ENCODE measurements at regions not wholly inside any gene's neighbourhood (a gene's known extent, or its start where the extent isn't known, plus 50 kb on each side); places are given as distances from the start of the nearest gene placed in this dataset.

- Mint-ChIP-seq H3K9me3 (peaks cover 0 to 22% of the 10 kb centered on the region in 2 donors), H3K4me3 (no peak overlapping the region), H3K4me1 (ENCODE audit: low read depth in 2 of 2) (no peaks in the 10 kb centered on the region), H3K36me3 (ENCODE audit: insufficient read depth) (no peaks in the 10 kb centered on the region), H3K27ac (no peak overlapping the region), H3K27me3 (no peaks in the 10 kb centered on the region)
- ATAC-seq (replicated peaks) (no peak), DNase-seq (no peak)
Observed at GRCh38 chr13:34513526-34513925, 428.5 kb upstream of the NBEA start.

- no peaks in the 10 kb centered on the region for H3K27me3 Mint-ChIP-seq
- H3K4me3 Mint-ChIP-seq: no peak overlapping the region
- DNase-seq (no peak), ATAC-seq (replicated peaks) (no peak)
- H3K27ac Mint-ChIP-seq: no peak overlapping the region
- H3K36me3 Mint-ChIP-seq (ENCODE audit: insufficient read depth): no peaks in the 10 kb centered on the region
- H3K9me3 Mint-ChIP-seq: peaks cover 0 to 15% of the 10 kb centered on the region in 2 donors
- H3K4me1 Mint-ChIP-seq (ENCODE audit: low read depth in 2 of 2): no peaks in the 10 kb centered on the region
Observed at GRCh38 chr13:34515201-34515600, 426.9 kb upstream of the NBEA start.

- no peaks in the 10 kb centered on the region for H3K27me3 Mint-ChIP-seq
- no peaks in the 10 kb centered on the region for H3K4me1 Mint-ChIP-seq (ENCODE audit: low read depth in 2 of 2)
- no peak overlapping the region for H3K27ac Mint-ChIP-seq
- ATAC-seq (replicated peaks) (no peak), DNase-seq (no peak)
- no peak overlapping the region for H3K4me3 Mint-ChIP-seq
- H3K36me3 Mint-ChIP-seq (ENCODE audit: insufficient read depth): no peaks in the 10 kb centered on the region
- peaks cover 0 to 2% of the 10 kb centered on the region in 2 donors for H3K9me3 Mint-ChIP-seq
Observed at GRCh38 chr13:34521171-34521570, 420.9 kb upstream of the NBEA start.

GRCh38 chr13:34522808-34523207 is 419.3 kb upstream of the NBEA start:
- H3K27ac Mint-ChIP-seq: no peak overlapping the region
- H3K36me3 Mint-ChIP-seq (ENCODE audit: insufficient read depth): no peaks in the 10 kb centered on the region
- H3K27me3 Mint-ChIP-seq: no peaks in the 10 kb centered on the region
- ATAC-seq (replicated peaks) (no peak), DNase-seq (no peak)
- H3K4me3 Mint-ChIP-seq: no peak overlapping the region
- H3K9me3 Mint-ChIP-seq: peaks cover 0 to 4% of the 10 kb centered on the region in 2 donors
- no peaks in the 10 kb centered on the region for H3K4me1 Mint-ChIP-seq (ENCODE audit: low read depth in 2 of 2)

GRCh38 chr13:34523406-34523805 is 418.7 kb upstream of the NBEA start:
- no peaks in the 10 kb centered on the region for H3K4me1 Mint-ChIP-seq (ENCODE audit: low read depth in 2 of 2)
- no peak overlapping the region for H3K4me3 Mint-ChIP-seq
- H3K9me3 Mint-ChIP-seq: peaks cover 0 to 4% of the 10 kb centered on the region in 2 donors
- no peak overlapping the region for H3K27ac Mint-ChIP-seq
- ATAC-seq (replicated peaks): no peak
- no peaks in the 10 kb centered on the region for H3K27me3 Mint-ChIP-seq
- no peaks in the 10 kb centered on the region for H3K36me3 Mint-ChIP-seq (ENCODE audit: insufficient read depth)
- no peak for DNase-seq

- H3K27ac Mint-ChIP-seq: no peak overlapping the region
- no peak overlapping the region for H3K4me3 Mint-ChIP-seq
- peaks cover 2% of the 10 kb centered on the region for H3K36me3 Mint-ChIP-seq (ENCODE audit: insufficient read depth)
- DNase-seq (no peak), ATAC-seq (replicated peaks) (no peak)
- no peaks in the 10 kb centered on the region for H3K27me3 Mint-ChIP-seq
- H3K9me3 Mint-ChIP-seq: peaks cover 7 to 12% of the 10 kb centered on the region in 2 donors
- H3K4me1 Mint-ChIP-seq (ENCODE audit: low read depth in 2 of 2): no peaks in the 10 kb centered on the region
Observed at GRCh38 chr13:34533941-34534340, 408.1 kb upstream of the NBEA start.

GRCh38 chr13:34542321-34542720 is 399.7 kb upstream of the NBEA start:
- ATAC-seq (replicated peaks) (no peak), DNase-seq (no peak)
- H3K9me3 Mint-ChIP-seq: peaks cover 3 to 13% of the 10 kb centered on the region in 2 donors
- H3K27ac Mint-ChIP-seq: no peak overlapping the region
- H3K36me3 Mint-ChIP-seq (ENCODE audit: insufficient read depth): no peaks in the 10 kb centered on the region
- H3K4me3 Mint-ChIP-seq: no peak overlapping the region
- no peaks in the 10 kb centered on the region for H3K27me3 Mint-ChIP-seq
- H3K4me1 Mint-ChIP-seq (ENCODE audit: low read depth in 2 of 2): no peaks in the 10 kb centered on the region

- DNase-seq (no peak), ATAC-seq (replicated peaks) (no peak)
- Mint-ChIP-seq H3K9me3 (peaks cover 3 to 8% of the 10 kb centered on the region in 2 donors), H3K4me1 (ENCODE audit: low read depth in 2 of 2) (no peaks in the 10 kb centered on the region), H3K27me3 (no peaks in the 10 kb centered on the region), H3K27ac (no peak overlapping the region), H3K4me3 (no peak overlapping the region), H3K36me3 (ENCODE audit: insufficient read depth) (no peaks in the 10 kb centered on the region)
Observed at GRCh38 chr13:34543836-34544235, 398.2 kb upstream of the NBEA start.

GRCh38 chr13:34545461-34545860 is 396.6 kb upstream of the NBEA start:
- Mint-ChIP-seq H3K4me1 (ENCODE audit: low read depth in 2 of 2) (no peaks in the 10 kb centered on the region), H3K36me3 (ENCODE audit: insufficient read depth) (no peaks in the 10 kb centered on the region), H3K27ac (no peak overlapping the region), H3K27me3 (no peaks in the 10 kb centered on the region), H3K9me3 (peaks cover 3 to 6% of the 10 kb centered on the region in 2 donors), H3K4me3 (no peak overlapping the region)
- ATAC-seq (replicated peaks) (no peak), DNase-seq (no peak)

GRCh38 chr13:34546344-34547250 is 395.5 kb upstream of the NBEA start:
- no peaks in the 10 kb centered on the region for H3K4me1 Mint-ChIP-seq (ENCODE audit: low read depth in 2 of 2)
- peaks cover 3% of the 10 kb centered on the region for H3K36me3 Mint-ChIP-seq (ENCODE audit: insufficient read depth)
- no peaks in the 10 kb centered on the region for H3K27me3 Mint-ChIP-seq
- H3K4me3 Mint-ChIP-seq: no peak overlapping the region
- no peak overlapping the region for H3K27ac Mint-ChIP-seq
- peaks cover 6 to 7% of the 10 kb centered on the region in 2 donors for H3K9me3 Mint-ChIP-seq
- ATAC-seq (replicated peaks) (no peak), DNase-seq (no peak)

- H3K27ac Mint-ChIP-seq: no peak overlapping the region
- H3K9me3 Mint-ChIP-seq: peaks cover 6 to 7% of the 10 kb centered on the region in 2 donors
- H3K4me1 Mint-ChIP-seq (ENCODE audit: low read depth in 2 of 2): no peaks in the 10 kb centered on the region
- ATAC-seq (replicated peaks) (no peak), DNase-seq (no peak)
- H3K4me3 Mint-ChIP-seq: no peak overlapping the region
- peaks cover 3% of the 10 kb centered on the region for H3K36me3 Mint-ChIP-seq (ENCODE audit: insufficient read depth)
- no peaks in the 10 kb centered on the region for H3K27me3 Mint-ChIP-seq
Observed at GRCh38 chr13:34547929-34548328, 394.1 kb upstream of the NBEA start.

- no peak for DNase-seq
- no peaks in the 10 kb centered on the region for H3K27me3 Mint-ChIP-seq
- peaks cover 16 to 28% of the 10 kb centered on the region in 2 donors for H3K9me3 Mint-ChIP-seq
- no peak overlapping the region for H3K4me3 Mint-ChIP-seq
- H3K36me3 Mint-ChIP-seq (ENCODE audit: insufficient read depth): peaks cover 3% of the 10 kb centered on the region
- H3K27ac Mint-ChIP-seq: no peak overlapping the region
- no peaks in the 10 kb centered on the region for H3K4me1 Mint-ChIP-seq (ENCODE audit: low read depth in 2 of 2)
- no peak for ATAC-seq (replicated peaks)
Observed at GRCh38 chr13:34553376-34553775, 388.7 kb upstream of the NBEA start.

GRCh38 chr13:34555988-34556387 is 386.1 kb upstream of the NBEA start:
- H3K9me3 Mint-ChIP-seq: peaks cover 19 to 28% of the 10 kb centered on the region in 2 donors
- ATAC-seq (replicated peaks) (no peak), DNase-seq (no peak)
- H3K4me1 Mint-ChIP-seq (ENCODE audit: low read depth in 2 of 2): no peaks in the 10 kb centered on the region
- no peak overlapping the region for H3K4me3 Mint-ChIP-seq
- H3K27ac Mint-ChIP-seq: no peak overlapping the region
- H3K27me3 Mint-ChIP-seq: no peaks in the 10 kb centered on the region
- peaks cover 3% of the 10 kb centered on the region for H3K36me3 Mint-ChIP-seq (ENCODE audit: insufficient read depth)

- peaks cover 12% of the 10 kb centered on the region in 2 donors for H3K9me3 Mint-ChIP-seq
- H3K27me3 Mint-ChIP-seq: no peaks in the 10 kb centered on the region
- H3K4me3 Mint-ChIP-seq: no peak overlapping the region
- ATAC-seq (replicated peaks) (no peak), DNase-seq (no peak)
- no peak overlapping the region for H3K27ac Mint-ChIP-seq
- H3K36me3 Mint-ChIP-seq (ENCODE audit: insufficient read depth): no peaks in the 10 kb centered on the region
- no peaks in the 10 kb centered on the region for H3K4me1 Mint-ChIP-seq (ENCODE audit: low read depth in 2 of 2)
Observed at GRCh38 chr13:34561033-34561432, 381.0 kb upstream of the NBEA start.

Measured in effector memory CD8-positive, alpha-beta T cell (primary cell).